MCF 10A (cell line): ENCODE measurements at regions not wholly inside any gene's neighbourhood (a gene's known extent, or its start where the extent isn't known, plus 50 kb on each side); places are given as distances from the start of the nearest gene placed in this dataset.

ENCODE experiments used
- BruUV-seq: library from RNA; stranded (reverse); fragments of 400-500 nt; replicated peaks from 2 replicates; lab custom pipeline; 2021; lab: Mats Ljungman, UMichigan
- CTCF ChIA-PET: fragments of 300-600 bp; sonication (Branson Sonifier 250); formaldehyde crosslinking; extraction: SDS; loops from one replicate; lab custom pipeline; 2021; ENCODE audit warnings: antibody characterized with exemption, inconsistent platforms; lab: Yijun Ruan, JAX
- POLR2A ChIA-PET: fragments of 300-600, 350-650 bp; sonication (Branson Sonifier 250); formaldehyde crosslinking; extraction: SDS; loops from one replicate; lab custom pipeline; 2020; ENCODE audit warnings: antibody characterized with exemption, inconsistent platforms; lab: Yijun Ruan, JAX
- DNase-seq: peaks from one replicate; pipeline ENCODE4 v3.0.0-alpha.2; 2018; ENCODE audit not compliant: unreplicated experiment
- H3K27ac Mint-ChIP-seq: one replicate; pipeline ENCODE4 v1.8.0; 2022; ENCODE audit warnings: mild to moderate bottlenecking, low read depth, mixed read lengths; ENCODE audit not compliant: unreplicated experiment
- H3K27me3 Mint-ChIP-seq: one replicate; pipeline ENCODE4 v1.8.0; 2022; ENCODE audit warnings: mixed read lengths; ENCODE audit not compliant: insufficient read depth, unreplicated experiment
- H3K36me3 Mint-ChIP-seq: one replicate; pipeline ENCODE4 v1.8.0; 2022; ENCODE audit warnings: mild to moderate bottlenecking, moderate library complexity, mixed read lengths; ENCODE audit not compliant: insufficient read depth, unreplicated experiment
- H3K4me1 Mint-ChIP-seq: one replicate; pipeline ENCODE4 v1.8.0; 2022; ENCODE audit warnings: mixed read lengths; ENCODE audit not compliant: insufficient read depth, unreplicated experiment
- H3K4me3 Mint-ChIP-seq: one replicate; pipeline ENCODE4 v1.8.0; 2022; ENCODE audit warnings: mild to moderate bottlenecking, moderate library complexity, mixed read lengths; ENCODE audit not compliant: unreplicated experiment
- H3K9me3 Mint-ChIP-seq: one replicate; pipeline ENCODE4 v1.8.0; 2022; ENCODE audit warnings: mixed read lengths; ENCODE audit not compliant: unreplicated experiment
- intact Hi-C: fragments of 100-400 bp; cut with micrococcal nuclease; formaldehyde crosslinking; loops from 2 replicates; pipeline ENCODE4 v1.14.1; 2022
- TF ChIP-seq, protein P1 (sequence below): fragments of 200-600 bp; IDR thresholded peaks from one replicate; pipeline ENCODE4 v1.8.0; 2022; ENCODE audit warnings: antibody characterized with exemption, mild to moderate bottlenecking; ENCODE audit not compliant: unreplicated experiment

DNA sequence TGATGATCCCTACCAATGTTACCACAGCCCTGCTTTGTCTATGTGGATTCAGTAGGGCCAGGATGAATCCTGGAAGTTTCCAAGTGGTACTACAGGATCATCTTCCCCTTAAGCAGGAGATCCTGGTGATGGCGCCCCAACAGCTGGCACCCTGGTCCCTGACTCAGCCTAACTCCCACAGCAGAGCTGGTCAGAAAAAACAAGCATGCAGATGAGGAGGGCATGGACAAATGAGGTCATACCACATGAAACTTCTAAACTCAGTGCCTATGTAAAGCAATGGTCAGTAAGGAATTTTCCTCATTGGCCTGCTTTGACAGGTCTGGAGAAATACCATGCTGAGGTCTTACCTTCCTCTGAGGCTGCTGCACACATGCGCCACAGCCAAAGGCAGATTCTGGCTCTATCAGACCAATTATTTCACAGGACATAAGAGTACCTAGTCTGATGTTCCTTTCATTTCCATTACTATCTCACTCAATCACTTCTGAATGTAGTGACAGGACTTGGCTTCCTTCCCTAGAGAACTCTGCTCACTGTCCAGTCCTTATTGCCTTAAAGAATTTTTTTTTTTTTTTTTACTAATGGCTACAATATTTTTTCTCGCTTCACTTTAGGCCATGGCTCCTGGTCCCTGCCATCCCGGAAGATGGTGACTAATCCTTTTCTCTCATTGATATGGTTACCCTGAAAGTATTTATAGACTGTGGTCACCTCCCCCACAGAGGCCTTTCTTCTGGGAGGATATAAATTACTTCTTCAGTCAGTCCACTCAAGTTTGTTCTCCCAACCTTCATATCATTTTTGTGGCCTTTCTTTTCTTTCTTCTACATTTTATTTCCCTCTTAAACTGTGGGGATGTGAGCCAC is 525.2 kb upstream of the PSMD7 start:
- Mint-ChIP-seq H3K9me3 (no peaks in the 10 kb centered on the region), H3K36me3 (peaks cover 5% of the 10 kb centered on the region), H3K27me3 (peaks cover 20% of the 10 kb centered on the region), H3K27ac (peak overlapping the region; percentile 66), H3K4me1 (peaks cover 12% of the 10 kb centered on the region), H3K4me3 (no peak overlapping the region)
- POLR2A ChIA-PET: no interaction called here
- CTCF ChIA-PET: interaction anchor here (0.5 to 0.6 kb wide), 3 partner anchors 94 to 614 kb away, joined by 3 read pairs; no protein-coding TSS in a partner anchor
- BruUV-seq: no TSS peak
- no peak for DNase-seq
- intact Hi-C loops: no loop called here
- TF ChIP-seq, protein P1, sequence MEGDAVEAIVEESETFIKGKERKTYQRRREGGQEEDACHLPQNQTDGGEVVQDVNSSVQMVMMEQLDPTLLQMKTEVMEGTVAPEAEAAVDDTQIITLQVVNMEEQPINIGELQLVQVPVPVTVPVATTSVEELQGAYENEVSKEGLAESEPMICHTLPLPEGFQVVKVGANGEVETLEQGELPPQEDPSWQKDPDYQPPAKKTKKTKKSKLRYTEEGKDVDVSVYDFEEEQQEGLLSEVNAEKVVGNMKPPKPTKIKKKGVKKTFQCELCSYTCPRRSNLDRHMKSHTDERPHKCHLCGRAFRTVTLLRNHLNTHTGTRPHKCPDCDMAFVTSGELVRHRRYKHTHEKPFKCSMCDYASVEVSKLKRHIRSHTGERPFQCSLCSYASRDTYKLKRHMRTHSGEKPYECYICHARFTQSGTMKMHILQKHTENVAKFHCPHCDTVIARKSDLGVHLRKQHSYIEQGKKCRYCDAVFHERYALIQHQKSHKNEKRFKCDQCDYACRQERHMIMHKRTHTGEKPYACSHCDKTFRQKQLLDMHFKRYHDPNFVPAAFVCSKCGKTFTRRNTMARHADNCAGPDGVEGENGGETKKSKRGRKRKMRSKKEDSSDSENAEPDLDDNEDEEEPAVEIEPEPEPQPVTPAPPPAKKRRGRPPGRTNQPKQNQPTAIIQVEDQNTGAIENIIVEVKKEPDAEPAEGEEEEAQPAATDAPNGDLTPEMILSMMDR: no peak

DNA sequence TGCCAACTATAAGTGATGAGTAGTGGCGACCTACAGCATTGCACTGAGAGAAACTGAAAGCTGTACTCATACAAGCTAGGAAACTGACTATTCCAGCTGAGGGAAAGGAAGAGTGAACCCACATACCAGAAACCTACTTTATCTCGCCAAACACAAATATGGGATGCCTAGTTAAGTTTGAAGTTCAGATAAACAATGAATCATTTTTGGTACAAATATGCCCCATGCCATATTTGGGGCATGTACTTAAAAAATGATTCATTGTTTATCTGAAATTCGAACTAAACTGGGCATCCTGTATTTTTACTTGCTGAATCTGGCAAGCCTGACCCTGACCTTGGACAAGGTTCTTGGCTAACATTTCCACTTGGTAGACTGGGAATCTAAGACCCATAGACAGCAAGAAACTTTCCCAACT is 527.8 kb upstream of the PSMD7 start:
- no TSS peak for BruUV-seq
- ChIA-PET POLR2A (no interaction called here), CTCF (interaction anchor here (0.6 to 1.3 kb wide), 5 partner anchors 11 to 954 kb away, joined by 3 read pairs; no protein-coding TSS in a partner anchor)
- H3K27me3 Mint-ChIP-seq: peaks cover 20% of the 10 kb centered on the region
- TF ChIP-seq, protein P1: no peak
- intact Hi-C loops: no loop called here
- no peaks in the 10 kb centered on the region for H3K9me3 Mint-ChIP-seq
- H3K36me3 Mint-ChIP-seq: no peaks in the 10 kb centered on the region
- peaks cover 12% of the 10 kb centered on the region for H3K4me1 Mint-ChIP-seq
- H3K4me3 Mint-ChIP-seq: no peak overlapping the region
- DNase-seq: peak; percentile 48
- H3K27ac Mint-ChIP-seq: no peak overlapping the region

DNA sequence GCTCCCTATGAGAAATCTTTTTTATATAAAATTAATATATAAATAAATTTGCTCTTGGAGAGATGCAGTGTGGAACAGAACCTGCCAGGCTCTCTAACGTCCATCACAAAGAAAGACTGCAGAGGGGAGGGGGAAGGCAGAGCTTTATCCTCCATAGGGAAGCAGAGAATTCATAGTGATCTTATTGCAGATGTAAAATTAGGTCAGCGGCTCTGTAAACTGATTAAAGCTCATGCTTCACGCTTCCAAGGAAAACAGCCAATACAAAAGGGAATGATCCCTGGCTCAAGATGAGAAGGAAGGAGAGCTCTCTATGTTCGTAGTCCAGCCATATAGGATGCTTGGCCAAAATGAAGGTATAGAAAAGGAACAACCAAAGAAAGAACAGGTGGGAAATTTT is 532.3 kb upstream of the PSMD7 start:
- peaks cover 7% of the 10 kb centered on the region for H3K9me3 Mint-ChIP-seq
- intact Hi-C loops: no loop called here
- H3K27me3 Mint-ChIP-seq: peaks cover 38% of the 10 kb centered on the region
- no peak overlapping the region for H3K4me3 Mint-ChIP-seq
- DNase-seq: no peak
- BruUV-seq: no TSS peak
- H3K36me3 Mint-ChIP-seq: no peaks in the 10 kb centered on the region
- ChIA-PET CTCF (no interaction called here), POLR2A (interaction anchor here (0.6 kb wide), 1 partner anchor 14 kb away, joined by 3 read pairs; no protein-coding TSS in a partner anchor)
- no peak overlapping the region for H3K27ac Mint-ChIP-seq
- peaks cover 5% of the 10 kb centered on the region for H3K4me1 Mint-ChIP-seq
- TF ChIP-seq, protein P1: no peak

GRCh38 chr16:73756289-73757178 is 540.1 kb upstream of the PSMD7 start:
- H3K4me1 Mint-ChIP-seq: no peaks in the 10 kb centered on the region
- DNase-seq: no peak
- no peak overlapping the region for H3K4me3 Mint-ChIP-seq
- POLR2A ChIA-PET: no interaction called here
- no TSS peak for BruUV-seq
- peaks cover 81% of the 10 kb centered on the region for H3K27me3 Mint-ChIP-seq
- intact Hi-C loops: no loop called here
- TF ChIP-seq, protein P1: no peak
- H3K9me3 Mint-ChIP-seq: peaks cover 10% of the 10 kb centered on the region
- CTCF ChIA-PET: no interaction called here
- no peak overlapping the region for H3K27ac Mint-ChIP-seq
- H3K36me3 Mint-ChIP-seq: no peaks in the 10 kb centered on the region
